ENCODE measurements at regions not wholly inside any gene's neighbourhood (a gene's known extent, or its start where the extent isn't known, plus 50 kb on each side); places are given as distances from the start of the nearest gene placed in this dataset.

DNA sequence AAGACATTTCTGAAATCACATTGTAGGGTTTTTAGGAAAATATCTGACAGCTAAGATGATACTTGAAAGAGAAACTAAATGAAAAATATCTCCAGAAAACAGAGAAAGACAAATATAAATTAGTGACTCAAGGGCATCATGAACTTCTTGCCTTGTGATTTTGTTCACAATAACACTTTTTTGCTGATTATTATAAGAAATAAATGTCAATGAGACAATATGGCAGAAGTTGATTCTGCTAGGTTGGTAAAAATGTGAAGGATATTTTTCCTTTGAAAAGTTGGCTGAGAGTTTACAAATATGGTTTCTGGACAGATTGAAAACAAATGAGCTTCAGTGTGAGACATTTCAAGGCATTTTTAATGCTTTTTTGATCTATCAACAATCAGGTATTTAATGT is 1631.2 kb upstream of the ACVR2A start:
- Histone ChIP-seq H3K36me3 (ENCODE audit: control insufficient read depth in 2 of 3, insufficient read depth in 3 of 3, low read length in 3 of 3) (no peaks in the 10 kb centered on the region), H3K9ac (ENCODE audit: low read length in 3 of 3) (no peak overlapping the region), H3K9me3 (ENCODE audit: control insufficient read depth in 2 of 3, insufficient read depth in 1 of 3, low read length in 3 of 3) (no peaks in the 10 kb centered on the region), H3K27me3 (ENCODE audit: control insufficient read depth, insufficient read depth, low read length) (no peaks in the 10 kb centered on the region), H3K4me1 (ENCODE audit: control insufficient read depth in 2 of 3, insufficient read depth in 2 of 3, low read depth in 1 of 3, low read length in 3 of 3) (no peaks in the 10 kb centered on the region), H3K4me3 (ENCODE audit: low read length in 3 of 3) (no peak overlapping the region), H3K27ac (ENCODE audit: low read depth in 2 of 2, low read length in 2 of 2) (no peak overlapping the region)
- no peak for TF ChIP-seq CTCF (IDR thresholded peaks at IDR 0.05; ENCODE audit: borderline replicate concordance, extremely low read depth, insufficient read depth)
- FAIRE-seq (no peak), DNase-seq (no peak)
- intact Hi-C loops (cut with DNase I) = no loop called here

DNA sequence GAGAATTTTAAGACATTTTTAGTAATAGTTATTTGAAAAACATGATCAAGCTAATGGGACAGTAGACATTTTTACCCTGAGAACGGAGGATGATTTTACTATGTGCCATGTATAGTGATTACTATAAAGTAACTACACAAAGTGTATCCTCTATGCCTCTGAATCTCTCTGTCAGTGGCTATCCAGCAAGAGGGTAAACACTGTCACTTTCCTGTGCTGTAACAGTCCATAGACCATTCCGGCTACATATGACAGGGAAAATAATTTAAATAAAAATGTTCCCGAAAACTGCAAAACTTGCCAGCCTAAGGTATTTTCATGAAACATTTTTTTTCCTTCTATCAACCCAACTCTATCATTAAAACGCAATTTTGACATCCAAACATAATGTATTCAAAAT is 1632.2 kb upstream of the ACVR2A start:
- Histone ChIP-seq H3K9me3 (ENCODE audit: control insufficient read depth in 2 of 3, insufficient read depth in 1 of 3, low read length in 3 of 3) (no peaks in the 10 kb centered on the region), H3K27ac (ENCODE audit: low read depth in 2 of 2, low read length in 2 of 2) (no peak overlapping the region), H3K4me1 (ENCODE audit: control insufficient read depth in 2 of 3, insufficient read depth in 2 of 3, low read depth in 1 of 3, low read length in 3 of 3) (no peaks in the 10 kb centered on the region), H3K4me3 (ENCODE audit: low read length in 3 of 3) (no peak overlapping the region), H3K9ac (ENCODE audit: low read length in 3 of 3) (no peak overlapping the region), H3K36me3 (ENCODE audit: control insufficient read depth in 2 of 3, insufficient read depth in 3 of 3, low read length in 3 of 3) (no peaks in the 10 kb centered on the region), H3K27me3 (ENCODE audit: control insufficient read depth, insufficient read depth, low read length) (no peaks in the 10 kb centered on the region)
- DNase-seq (no peak), FAIRE-seq (no peak)
- intact Hi-C loops (cut with DNase I) = no loop called here
- TF ChIP-seq CTCF (IDR thresholded peaks at IDR 0.05; ENCODE audit: borderline replicate concordance, extremely low read depth, insufficient read depth) = no peak

DNA sequence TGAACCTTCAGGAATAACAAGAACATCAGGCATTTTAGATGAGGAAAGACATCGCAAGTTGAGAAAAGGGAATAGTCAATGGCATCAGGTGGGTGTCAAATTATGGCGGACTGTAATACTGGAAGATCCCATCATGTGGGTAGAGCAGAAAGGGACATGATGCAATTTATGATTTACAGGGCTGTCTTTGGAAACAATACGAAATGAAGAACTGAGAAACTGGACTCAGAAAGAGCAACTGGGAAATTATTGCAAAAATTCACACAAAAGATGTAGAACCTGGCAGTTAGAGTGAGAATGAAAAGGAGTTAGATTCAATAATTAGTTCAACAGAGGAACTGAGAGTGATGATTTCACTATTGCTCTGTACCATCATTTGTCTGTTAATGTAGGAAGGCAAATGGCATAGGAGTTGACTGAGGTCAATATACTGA is 1635.0 kb upstream of the ACVR2A start:
- no peaks in the 10 kb centered on the region for H3K9me3 ChIP-seq (ENCODE audit: control insufficient read depth in 2 of 3, insufficient read depth in 1 of 3, low read length in 3 of 3)
- no peaks in the 10 kb centered on the region for H3K4me1 ChIP-seq (ENCODE audit: control insufficient read depth in 2 of 3, insufficient read depth in 2 of 3, low read depth in 1 of 3, low read length in 3 of 3)
- H3K4me3 ChIP-seq (ENCODE audit: low read length in 3 of 3) = no peak overlapping the region
- H3K27me3 ChIP-seq (ENCODE audit: control insufficient read depth, insufficient read depth, low read length) = no peaks in the 10 kb centered on the region
- no peak overlapping the region for H3K9ac ChIP-seq (ENCODE audit: low read length in 3 of 3)
- no peaks in the 10 kb centered on the region for H3K36me3 ChIP-seq (ENCODE audit: control insufficient read depth in 2 of 3, insufficient read depth in 3 of 3, low read length in 3 of 3)
- no peak overlapping the region for H3K27ac ChIP-seq (ENCODE audit: low read depth in 2 of 2, low read length in 2 of 2)
- FAIRE-seq (no peak), DNase-seq (no peak)
- TF ChIP-seq CTCF (IDR thresholded peaks at IDR 0.05; ENCODE audit: borderline replicate concordance, extremely low read depth, insufficient read depth) = no peak
- intact Hi-C loops (cut with DNase I) = no loop called here

DNA sequence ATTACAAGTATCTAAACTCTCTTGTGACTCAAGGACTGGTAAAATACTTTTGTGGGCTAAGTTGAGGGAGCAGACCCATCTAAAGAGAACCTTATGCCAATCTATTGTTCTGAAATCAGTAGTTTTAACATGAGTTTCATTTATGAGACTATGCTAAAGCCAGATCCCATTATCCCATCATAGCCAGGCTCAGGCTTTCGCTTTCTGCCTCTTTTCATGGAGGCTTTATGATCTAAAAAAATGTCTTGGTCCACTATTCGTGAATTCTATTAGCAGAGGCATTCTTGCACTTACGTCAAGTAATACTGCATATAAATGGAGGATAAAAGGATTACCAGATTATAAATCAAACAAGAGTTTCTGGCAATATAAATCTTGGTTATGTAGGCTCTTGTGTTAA is 1636.9 kb upstream of the ACVR2A start:
- Histone ChIP-seq H3K4me3 (ENCODE audit: low read length in 3 of 3) (no peak overlapping the region), H3K36me3 (ENCODE audit: control insufficient read depth in 2 of 3, insufficient read depth in 3 of 3, low read length in 3 of 3) (no peaks in the 10 kb centered on the region), H3K4me1 (ENCODE audit: control insufficient read depth in 2 of 3, insufficient read depth in 2 of 3, low read depth in 1 of 3, low read length in 3 of 3) (no peaks in the 10 kb centered on the region), H3K9ac (ENCODE audit: low read length in 3 of 3) (no peak overlapping the region), H3K27me3 (ENCODE audit: control insufficient read depth, insufficient read depth, low read length) (no peaks in the 10 kb centered on the region), H3K9me3 (ENCODE audit: control insufficient read depth in 2 of 3, insufficient read depth in 1 of 3, low read length in 3 of 3) (no peaks in the 10 kb centered on the region), H3K27ac (ENCODE audit: low read depth in 2 of 2, low read length in 2 of 2) (no peak overlapping the region)
- no peak for FAIRE-seq
- no peak for DNase-seq
- intact Hi-C loops (cut with DNase I) = no loop called here
- no peak for TF ChIP-seq CTCF (IDR thresholded peaks at IDR 0.05; ENCODE audit: borderline replicate concordance, extremely low read depth, insufficient read depth)

Data from kidney (tissue), 13 donors.